DOHH2 (cell line): ENCODE measurements at regions not wholly inside any gene's neighbourhood (a gene's known extent, or its start where the extent isn't known, plus 50 kb on each side); places are given as distances from the start of the nearest gene placed in this dataset.

Experiments
- H3F3A ChIP-seq: fragments of 200-600 bp; sonication (generic), shearing (Covaris generic); 2 replicates; pipeline ENCODE4 v1.6.0; 2016; ENCODE audit warnings: antibody characterized with exemption, mild to moderate bottlenecking; ENCODE audit not compliant: control insufficient read depth, insufficient read depth
- H3K27ac ChIP-seq: fragments of 200-600 bp; sonication (generic); 2 replicates; pipeline ENCODE4 v1.5.1; 2014; ENCODE audit warnings: low read depth, mild to moderate bottlenecking, low read length, moderate library complexity
- H3K27me3 ChIP-seq: fragments of 200-600 bp; sonication (generic); 2 replicates; pipeline ENCODE4 v1.6.1; 2014; ENCODE audit warnings: mild to moderate bottlenecking, low read length, mixed read lengths; ENCODE audit not compliant: control insufficient read depth
- H3K36me3 ChIP-seq: fragments of 200-600 bp; sonication (generic); 2 replicates; pipeline ENCODE4 v1.6.1; 2014; ENCODE audit warnings: mild to moderate bottlenecking, low read length, moderate library complexity, mixed read lengths; ENCODE audit not compliant: control insufficient read depth
- H3K4me1 ChIP-seq: fragments of 200-600 bp; sonication (generic); 2 replicates; pipeline ENCODE4 v1.6.1; 2014; ENCODE audit warnings: mild to moderate bottlenecking, low read length, mixed read lengths; ENCODE audit not compliant: control insufficient read depth
- H3K4me2 ChIP-seq: fragments of 200-600 bp; sonication (generic); 2 replicates; pipeline ENCODE4 v1.6.0; 2014; ENCODE audit warnings: mild to moderate bottlenecking, low read length, moderate library complexity
- H3K4me3 ChIP-seq: fragments of 200-600 bp; sonication (generic); 2 replicates; pipeline ENCODE4 v1.5.1; 2014; ENCODE audit warnings: mild to moderate bottlenecking, low read length, mixed read lengths
- H3K79me2 ChIP-seq: fragments of 200-600 bp; sonication (generic); 2 replicates; pipeline ENCODE4 v1.6.1; 2014; ENCODE audit warnings: mild to moderate bottlenecking, low read length, mixed read lengths; ENCODE audit not compliant: control insufficient read depth
- H3K9me2 ChIP-seq: fragments of 200-600 bp; sonication (generic); replicated peaks from 2 replicates; pipeline ENCODE4 v1.6.1; 2014; ENCODE audit warnings: mild to moderate bottlenecking, low read length, mixed read lengths; ENCODE audit not compliant: control insufficient read depth
- H3K9me3 ChIP-seq: fragments of 200-600 bp; sonication (generic); 2 replicates; pipeline ENCODE4 v1.6.1; 2014; ENCODE audit warnings: antibody characterized with exemption, low read length, mixed read lengths; ENCODE audit not compliant: control insufficient read depth, insufficient read depth
- H4K20me1 ChIP-seq: fragments of 200-600 bp; sonication (generic); 2 replicates; pipeline ENCODE4 v1.6.0; 2014; ENCODE audit warnings: low read depth, mild to moderate bottlenecking, antibody characterized with exemption, low read length, moderate library complexity; ENCODE audit not compliant: control insufficient read depth, insufficient read depth
- CTCF ChIP-seq: fragments of 200-600 bp; sonication (generic); IDR thresholded peaks from one replicate; pipeline ENCODE4 v1.5.1; 2014; ENCODE audit warnings: antibody characterized with exemption, mild to moderate bottlenecking, low read depth, low read length; ENCODE audit not compliant: poor library complexity, severe bottlenecking
- EZH2phosphoT487 ChIP-seq: fragments of 200-600 bp; sonication (generic); IDR thresholded peaks from 2 replicates; pipeline ENCODE4 v1.6.1; 2017; ENCODE audit warnings: borderline replicate concordance, mild to moderate bottlenecking, antibody characterized with exemption, low read length, moderate library complexity, mixed read lengths

GRCh38 chr2:186911551-186912085, 62.6 kb upstream of the ZSWIM2 start:
- Histone ChIP-seq H3K27ac (no peak overlapping the region), H3K79me2 (no peaks in the 10 kb centered on the region), H4K20me1 (no peaks in the 10 kb centered on the region), H3K36me3 (no peaks in the 10 kb centered on the region), H3K9me2 (no peaks in the 10 kb centered on the region), H3K9me3 (no peaks in the 10 kb centered on the region), H3K4me2 (no peak overlapping the region), H3K27me3 (no peaks in the 10 kb centered on the region), H3F3A (no peaks in the 10 kb centered on the region), H3K4me3 (no peak overlapping the region), H3K4me1 (no peaks in the 10 kb centered on the region)
- no peak for TF ChIP-seq CTCF
- no peak for TF ChIP-seq EZH2phosphoT487

- no peaks in the 10 kb centered on the region for H3K9me2 ChIP-seq
- H3K27me3 ChIP-seq = no peaks in the 10 kb centered on the region
- H3K27ac ChIP-seq = no peak overlapping the region
- TF ChIP-seq EZH2phosphoT487 (no peak), CTCF (no peak)
- H3K4me1 ChIP-seq = no peaks in the 10 kb centered on the region
- no peaks in the 10 kb centered on the region for H3K79me2 ChIP-seq
- no peaks in the 10 kb centered on the region for H3K9me3 ChIP-seq
- H4K20me1 ChIP-seq = no peaks in the 10 kb centered on the region
- H3K36me3 ChIP-seq = no peaks in the 10 kb centered on the region
- H3F3A ChIP-seq = no peaks in the 10 kb centered on the region
- no peak overlapping the region for H3K4me2 ChIP-seq
- H3K4me3 ChIP-seq = no peak overlapping the region
These were observed 62.0 kb upstream of the ZSWIM2 start for GRCh38 chr2:186910996-186911395.

GRCh38 chr2:186909095-186909494, 60.1 kb upstream of the ZSWIM2 start:
- Histone ChIP-seq H3K9me2 (no peaks in the 10 kb centered on the region), H3F3A (no peaks in the 10 kb centered on the region), H3K9me3 (no peaks in the 10 kb centered on the region), H3K79me2 (no peaks in the 10 kb centered on the region), H3K27ac (no peak overlapping the region), H3K27me3 (no peaks in the 10 kb centered on the region), H3K4me2 (no peak overlapping the region), H3K4me3 (no peak overlapping the region), H3K36me3 (no peaks in the 10 kb centered on the region), H4K20me1 (no peaks in the 10 kb centered on the region), H3K4me1 (no peaks in the 10 kb centered on the region)
- TF ChIP-seq CTCF (no peak), EZH2phosphoT487 (no peak)
